HG03175 (cell line): ENCODE measurements at regions not wholly inside any gene's neighbourhood (a gene's known extent, or its start where the extent isn't known, plus 50 kb on each side); places are given as distances from the start of the nearest gene placed in this dataset.
A peak's percentile ranks its signal among the peaks of the same experiment; 100 is the strongest.
"Not testable (repeated sequence)": the region's sequence is repeated elsewhere in the genome, so short reads cannot be mapped to it uniquely, and the experiment has no call there.

Experiments used
- ATAC-seq: cut with Tn5 transposase; IDR thresholded peaks from one replicate; pipeline ENCODE4 v1.9.1; 2021; ENCODE audit warnings: mild to moderate bottlenecking, moderate library complexity; ENCODE audit not compliant: unreplicated experiment

- peak; percentile 100 for ATAC-seq
These were observed 121.3 kb upstream of the FBXO28 start for GRCh38 chr1:223992456-223993246.

DNA sequence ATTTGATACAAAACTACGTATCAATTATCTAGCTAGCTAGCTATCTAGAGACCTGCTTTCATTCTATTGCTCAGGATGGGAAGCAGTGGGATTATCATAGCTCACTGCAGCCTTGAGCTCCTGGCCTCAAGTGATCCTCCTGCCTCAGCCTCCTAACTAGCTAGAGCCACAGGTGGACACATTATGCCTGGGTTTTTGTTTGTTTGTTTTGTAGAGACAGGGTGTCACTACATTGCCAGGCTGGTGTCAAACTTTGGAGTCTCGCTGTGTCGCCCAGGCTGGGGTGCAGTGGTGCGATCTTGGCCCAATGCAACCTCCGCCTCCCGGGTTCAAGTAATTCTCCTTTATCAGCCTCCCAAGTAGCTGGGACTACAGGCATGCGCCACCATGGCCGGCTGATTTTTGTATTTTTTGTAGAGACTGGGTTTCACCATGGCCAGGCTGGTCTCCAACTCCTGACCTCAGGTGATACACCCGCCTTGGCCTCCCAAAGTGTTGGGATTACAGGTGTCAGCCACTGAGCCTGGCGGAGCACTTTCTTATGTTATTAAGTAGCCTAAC is 122.5 kb upstream of the FBXO28 start:
- ATAC-seq: not testable (repeated sequence)

DNA sequence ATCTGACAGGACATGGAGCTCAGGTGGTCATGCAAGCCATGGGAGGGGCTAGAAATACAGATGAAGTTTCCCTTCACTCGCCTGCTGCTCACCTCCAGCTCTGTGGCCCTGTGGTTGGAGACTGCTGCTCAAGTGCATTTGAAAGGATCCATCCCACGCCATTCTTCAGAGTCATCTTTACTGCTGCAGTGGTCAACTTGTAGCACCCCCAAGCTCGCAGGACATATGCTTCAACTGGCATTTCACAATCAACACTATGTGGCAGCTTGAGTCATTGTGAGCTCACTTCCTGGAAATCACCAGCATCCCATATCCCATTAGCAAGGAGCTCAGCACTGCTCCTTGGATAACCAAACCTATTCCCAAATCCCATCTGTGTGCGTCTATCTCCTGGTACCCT is 116.2 kb upstream of the TP53BP2 start:
- not testable (repeated sequence) for ATAC-seq

DNA sequence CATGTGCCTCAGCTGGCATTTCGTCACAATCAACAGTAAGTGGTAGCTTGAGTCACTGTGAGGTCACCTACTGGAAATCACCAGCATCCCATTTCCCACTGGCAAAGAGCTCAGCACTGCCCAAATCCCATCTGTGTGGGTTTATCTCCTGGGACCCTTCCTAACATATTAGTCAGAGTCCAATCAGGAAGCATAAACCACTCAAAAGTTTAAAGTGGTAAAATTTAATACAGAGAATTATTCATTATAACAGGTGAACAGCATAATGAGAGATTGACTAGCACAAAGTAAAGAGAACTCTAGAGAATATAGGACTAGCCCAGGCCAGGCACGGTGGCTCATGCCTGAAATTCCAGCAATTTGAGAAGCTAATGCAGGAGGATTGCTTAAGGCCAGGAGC is 107.1 kb upstream of the TP53BP2 start:
- ATAC-seq: not testable (repeated sequence)

- ATAC-seq: not testable (repeated sequence)
These were observed 105.8 kb upstream of the TP53BP2 start for GRCh38 chr1:223951551-223951950.

- not testable (repeated sequence) for ATAC-seq
These were observed 104.2 kb upstream of the TP53BP2 start for GRCh38 chr1:223949944-223950343.

GRCh38 chr1:223948041-223948440 is 102.3 kb upstream of the TP53BP2 start:
- ATAC-seq: not testable (repeated sequence)

DNA sequence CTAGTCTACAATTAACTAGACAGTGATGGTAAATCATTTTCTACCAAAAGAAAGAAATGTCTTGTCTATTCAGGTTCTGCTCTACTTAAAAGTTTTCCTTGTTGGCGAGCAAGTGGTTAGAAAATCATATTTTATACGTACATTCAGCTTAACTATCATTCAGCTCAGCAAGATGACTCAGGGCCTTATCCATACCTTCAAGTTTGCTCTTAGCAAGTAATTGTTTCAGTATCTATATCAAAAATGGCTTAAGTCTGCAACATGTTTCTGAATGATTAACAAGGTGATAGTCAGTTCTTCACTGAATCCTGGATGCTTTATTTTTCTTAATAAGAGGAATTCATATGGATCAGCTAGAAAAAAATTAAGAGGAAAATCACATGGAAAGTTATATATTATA is 90.8 kb upstream of the TP53BP2 start:
- not testable (repeated sequence) for ATAC-seq

GRCh38 chr1:223931476-223931875 is 85.7 kb upstream of the TP53BP2 start:
- not testable (repeated sequence) for ATAC-seq

DNA sequence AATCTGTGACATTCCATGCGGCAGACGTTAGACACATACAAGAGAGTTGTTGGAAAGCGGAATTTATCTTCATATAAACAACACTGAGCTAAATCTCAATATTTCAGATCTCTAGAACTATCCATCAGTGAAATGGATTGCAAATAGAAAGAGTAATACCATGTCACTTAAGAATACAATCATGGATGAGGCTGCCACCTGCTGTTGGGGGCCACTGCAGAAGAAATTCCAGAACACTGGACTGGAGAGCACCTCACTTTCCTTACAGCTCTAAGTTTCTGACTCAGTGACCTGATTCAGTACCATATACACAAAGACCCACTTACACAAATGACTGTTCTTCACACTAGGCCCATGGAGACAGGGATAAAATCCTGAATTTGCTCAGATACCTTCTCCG is 75.1 kb upstream of the TP53BP2 start:
- not testable (repeated sequence) for ATAC-seq

DNA sequence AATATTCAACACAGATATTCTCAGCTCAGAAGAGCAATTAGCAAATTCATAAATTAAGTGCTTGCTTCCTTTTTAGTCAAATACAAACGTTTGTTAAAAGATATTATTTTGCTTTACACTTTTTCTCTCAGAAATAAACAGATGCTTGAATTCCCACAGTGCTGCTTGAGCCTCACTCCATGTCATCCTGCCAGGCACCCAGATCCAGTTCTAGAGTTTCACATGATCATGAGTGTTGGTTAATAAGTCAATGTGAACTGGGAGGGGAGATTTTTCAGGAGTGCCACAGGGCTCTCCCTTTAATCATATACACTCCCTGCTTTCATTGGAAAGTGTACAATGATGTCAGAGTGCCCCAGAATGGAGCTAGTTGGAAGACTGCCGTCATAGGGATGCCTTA is 69.7 kb upstream of the TP53BP2 start:
- ATAC-seq: not testable (repeated sequence)

GRCh38 chr1:223913715-223914114 is 68.0 kb upstream of the TP53BP2 start:
- not testable (repeated sequence) for ATAC-seq

DNA sequence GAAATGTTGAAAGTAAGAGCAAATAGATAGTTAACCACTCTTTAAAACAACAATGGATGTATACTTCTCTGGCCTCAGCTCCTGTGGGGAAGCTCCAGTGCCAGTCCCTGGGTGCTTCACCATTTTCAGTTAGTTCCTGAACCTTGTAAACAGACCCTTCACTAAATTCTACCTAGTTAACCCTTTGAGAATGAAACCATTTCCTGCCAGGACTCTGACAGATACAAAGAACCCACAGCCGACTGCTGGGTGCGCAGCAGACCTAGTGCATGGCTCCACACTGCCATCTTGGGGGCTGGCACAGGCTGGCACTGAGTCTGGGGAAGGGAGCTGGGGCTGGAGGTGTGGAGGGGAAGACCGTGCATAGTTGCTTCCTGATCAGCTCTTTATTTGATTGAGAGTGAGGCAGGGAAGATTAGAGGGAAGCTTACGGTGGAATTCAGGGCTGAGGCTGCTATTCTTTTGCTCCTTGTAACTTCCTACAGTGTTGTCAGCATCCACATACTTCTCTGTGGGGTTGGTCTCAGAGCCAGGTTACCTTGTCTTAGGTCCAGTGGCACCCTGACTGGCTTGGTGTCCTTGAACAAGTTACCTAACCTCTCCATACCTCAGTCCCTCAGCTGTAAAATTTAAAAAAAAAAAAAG is 62.3 kb upstream of the TP53BP2 start:
- not testable (repeated sequence) for ATAC-seq

DNA sequence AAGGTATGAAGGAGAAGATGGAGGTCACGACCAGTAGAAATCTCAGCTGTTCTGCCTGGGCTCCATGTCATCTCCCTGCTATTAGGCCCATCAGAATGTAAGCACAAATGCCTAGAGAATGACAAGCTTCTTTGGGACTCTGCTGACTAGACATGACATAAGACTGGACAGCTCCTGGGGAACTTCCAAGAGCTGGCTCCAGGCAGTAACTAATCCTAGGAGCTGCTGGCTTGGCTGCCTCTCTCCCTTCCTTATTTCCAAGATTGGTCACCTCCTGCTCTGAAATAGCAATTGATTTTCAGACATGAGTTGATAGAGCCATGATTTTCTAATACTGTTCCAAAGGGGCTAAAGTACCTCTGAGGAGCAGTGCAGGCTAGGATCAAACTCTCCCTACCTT is 57.5 kb upstream of the TP53BP2 start:
- ATAC-seq: not testable (repeated sequence)

DNA sequence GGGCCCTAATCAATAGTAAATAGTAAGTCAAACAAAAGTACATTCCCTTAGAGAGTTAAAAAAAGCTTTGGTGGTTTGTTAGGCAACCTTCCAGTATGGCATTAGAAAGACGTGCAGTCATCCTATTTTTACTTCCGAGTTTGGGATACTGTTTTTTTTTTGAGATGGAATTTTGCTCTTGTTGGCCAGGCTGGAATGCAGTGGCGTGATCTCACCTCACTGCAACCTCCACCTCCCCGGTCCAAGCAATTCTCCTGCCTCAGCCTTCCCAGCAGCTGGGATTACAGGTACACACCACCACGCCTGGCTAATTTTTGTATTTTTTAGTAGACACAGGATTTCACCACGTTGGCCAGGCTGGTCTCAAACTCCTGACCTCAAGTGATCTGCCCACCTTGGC is 54.0 kb upstream of the TP53BP2 start:
- not testable (repeated sequence) for ATAC-seq

GRCh38 chr1:223897097-223897496 is 51.4 kb upstream of the TP53BP2 start:
- ATAC-seq: not testable (repeated sequence)

- ATAC-seq: not testable (repeated sequence)
These were observed 50.2 kb upstream of the TP53BP2 start for GRCh38 chr1:223895950-223896349.
